ENCODE measurements at regions not wholly inside any gene's neighbourhood (a gene's known extent, or its start where the extent isn't known, plus 50 kb on each side); places are given as distances from the start of the nearest gene placed in this dataset.
"Not testable (repeated sequence)": the region's sequence is repeated elsewhere in the genome, so short reads cannot be mapped to it uniquely, and the experiment has no call there.

- Histone ChIP-seq H3K27me3 (ENCODE audit: control insufficient read depth, insufficient read depth, low read length, poor library complexity, severe bottlenecking) (peaks cover 7% of the 10 kb centered on the region), H3K9me3 (ENCODE audit: control insufficient read depth, low read length) (no peaks in the 10 kb centered on the region), H3K36me3 (ENCODE audit: control insufficient read depth, insufficient read depth, low read length) (no peaks in the 10 kb centered on the region), H3K4me3 (ENCODE audit: insufficient read depth, low read depth, low read length) (peak overlapping the region; percentile 82), H3K27ac (ENCODE audit: insufficient read depth, low read depth, low read length, poor library complexity, severe bottlenecking) (no peak overlapping the region), H3K4me1 (ENCODE audit: control insufficient read depth, insufficient read depth, low read length) (peaks cover 5% of the 10 kb centered on the region)
- 2% methylated on average over 95 to 97 of the region's 97 CpGs for WGBS, 2 experiments
Observed at GRCh38 chr7:149624419-149625339, 127.1 kb upstream of the ZNF746 start.

- Histone ChIP-seq H3K4me3 (ENCODE audit: insufficient read depth, low read depth, low read length) (peak overlapping the region; percentile 82), H3K27me3 (ENCODE audit: control insufficient read depth, insufficient read depth, low read length, poor library complexity, severe bottlenecking) (peaks cover 5% of the 10 kb centered on the region), H3K4me1 (ENCODE audit: control insufficient read depth, insufficient read depth, low read length) (peaks cover 5% of the 10 kb centered on the region), H3K36me3 (ENCODE audit: control insufficient read depth, insufficient read depth, low read length) (no peaks in the 10 kb centered on the region), H3K27ac (ENCODE audit: insufficient read depth, low read depth, low read length, poor library complexity, severe bottlenecking) (no peak overlapping the region), H3K9me3 (ENCODE audit: control insufficient read depth, low read length) (no peaks in the 10 kb centered on the region)
- WGBS, 2 experiments: 1% methylated on average over 28 of the region's 28 CpGs
Observed at GRCh38 chr7:149624006-149624405, 126.4 kb upstream of the ZNF746 start.

- not testable (repeated sequence) for H3K9me3 ChIP-seq (ENCODE audit: control insufficient read depth, low read length); H3K27ac ChIP-seq (ENCODE audit: insufficient read depth, low read depth, low read length, poor library complexity, severe bottlenecking); H3K4me1 ChIP-seq (ENCODE audit: control insufficient read depth, insufficient read depth, low read length); H3K27me3 ChIP-seq (ENCODE audit: control insufficient read depth, insufficient read depth, low read length, poor library complexity, severe bottlenecking); H3K36me3 ChIP-seq (ENCODE audit: control insufficient read depth, insufficient read depth, low read length)
- WGBS, 2 experiments: 63 to 66% methylated on average over 16 to 17 of the region's 19 CpGs
- H3K4me3 ChIP-seq (ENCODE audit: insufficient read depth, low read depth, low read length): peak overlapping the region; percentile 82
Observed at GRCh38 chr7:149623262-149623997, 125.8 kb upstream of the ZNF746 start.

GRCh38 chr7:149622444-149623210 lies 125.0 kb upstream of the ZNF746 start:
- Histone ChIP-seq H3K9me3 (ENCODE audit: control insufficient read depth, low read length) (no peaks in the 10 kb centered on the region), H3K27ac (ENCODE audit: insufficient read depth, low read depth, low read length, poor library complexity, severe bottlenecking) (no peak overlapping the region), H3K4me3 (ENCODE audit: insufficient read depth, low read depth, low read length) (no peak overlapping the region), H3K36me3 (ENCODE audit: control insufficient read depth, insufficient read depth, low read length) (peaks cover 5% of the 10 kb centered on the region), H3K4me1 (ENCODE audit: control insufficient read depth, insufficient read depth, low read length) (peaks cover 5% of the 10 kb centered on the region), H3K27me3 (ENCODE audit: control insufficient read depth, insufficient read depth, low read length, poor library complexity, severe bottlenecking) (peaks cover 4% of the 10 kb centered on the region)
- 87 to 91% methylated on average over 7 to 10 of the region's 10 CpGs for WGBS, 2 experiments

GRCh38 chr7:149621776-149622175 lies 124.2 kb upstream of the ZNF746 start:
- WGBS, 2 experiments: 97 to 98% methylated on average over 7 of the region's 7 CpGs
- Histone ChIP-seq H3K4me1 (ENCODE audit: control insufficient read depth, insufficient read depth, low read length) (peaks cover 5% of the 10 kb centered on the region), H3K4me3 (ENCODE audit: insufficient read depth, low read depth, low read length) (no peak overlapping the region), H3K9me3 (ENCODE audit: control insufficient read depth, low read length) (no peaks in the 10 kb centered on the region), H3K27ac (ENCODE audit: insufficient read depth, low read depth, low read length, poor library complexity, severe bottlenecking) (no peak overlapping the region), H3K27me3 (ENCODE audit: control insufficient read depth, insufficient read depth, low read length, poor library complexity, severe bottlenecking) (no peaks in the 10 kb centered on the region), H3K36me3 (ENCODE audit: control insufficient read depth, insufficient read depth, low read length) (peaks cover 5% of the 10 kb centered on the region)

GRCh38 chr7:149620961-149621360 lies 123.4 kb upstream of the ZNF746 start:
- WGBS, 2 experiments: 93 to 95% methylated on average over 14 of the region's 14 CpGs
- Histone ChIP-seq H3K27ac (ENCODE audit: insufficient read depth, low read depth, low read length, poor library complexity, severe bottlenecking) (no peak overlapping the region), H3K4me1 (ENCODE audit: control insufficient read depth, insufficient read depth, low read length) (peaks cover 5% of the 10 kb centered on the region), H3K36me3 (ENCODE audit: control insufficient read depth, insufficient read depth, low read length) (peaks cover 5% of the 10 kb centered on the region), H3K4me3 (ENCODE audit: insufficient read depth, low read depth, low read length) (no peak overlapping the region), H3K27me3 (ENCODE audit: control insufficient read depth, insufficient read depth, low read length, poor library complexity, severe bottlenecking) (no peaks in the 10 kb centered on the region), H3K9me3 (ENCODE audit: control insufficient read depth, low read length) (no peaks in the 10 kb centered on the region)

- Histone ChIP-seq H3K27me3 (ENCODE audit: control insufficient read depth, insufficient read depth, low read length, poor library complexity, severe bottlenecking) (no peaks in the 10 kb centered on the region), H3K36me3 (ENCODE audit: control insufficient read depth, insufficient read depth, low read length) (peaks cover 22% of the 10 kb centered on the region), H3K4me1 (ENCODE audit: control insufficient read depth, insufficient read depth, low read length) (no peaks in the 10 kb centered on the region), H3K27ac (ENCODE audit: insufficient read depth, low read depth, low read length, poor library complexity, severe bottlenecking) (no peak overlapping the region), H3K4me3 (ENCODE audit: insufficient read depth, low read depth, low read length) (no peak overlapping the region), H3K9me3 (ENCODE audit: control insufficient read depth, low read length) (no peaks in the 10 kb centered on the region)
- 96% methylated on average over 8 of the region's 8 CpGs for WGBS, 2 experiments
Observed at GRCh38 chr7:149616898-149617297, 119.3 kb upstream of the ZNF746 start.

- WGBS, 2 experiments: 90 to 91% methylated on average over 13 of the region's 13 CpGs
- peaks cover 30% of the 10 kb centered on the region for H3K36me3 ChIP-seq (ENCODE audit: control insufficient read depth, insufficient read depth, low read length)
Observed at GRCh38 chr7:149615690-149616270, 118.2 kb upstream of the ZNF746 start.

GRCh38 chr7:149610441-149611011 lies 112.9 kb upstream of the ZNF746 start:
- Histone ChIP-seq H3K9me3 (ENCODE audit: control insufficient read depth, low read length) (no peaks in the 10 kb centered on the region), H3K27me3 (ENCODE audit: control insufficient read depth, insufficient read depth, low read length, poor library complexity, severe bottlenecking) (no peaks in the 10 kb centered on the region), H3K4me3 (ENCODE audit: insufficient read depth, low read depth, low read length) (no peak overlapping the region), H3K4me1 (ENCODE audit: control insufficient read depth, insufficient read depth, low read length) (no peaks in the 10 kb centered on the region), H3K36me3 (ENCODE audit: control insufficient read depth, insufficient read depth, low read length) (peaks cover 31% of the 10 kb centered on the region), H3K27ac (ENCODE audit: insufficient read depth, low read depth, low read length, poor library complexity, severe bottlenecking) (no peak overlapping the region)
- WGBS, 2 experiments: 92 to 94% methylated on average over 3 to 4 of the region's 4 CpGs

More at GRCh38 chr7:149615690-149616270, 118.2 kb upstream of the ZNF746 start:
- Histone ChIP-seq H3K4me1 (ENCODE audit: control insufficient read depth, insufficient read depth, low read length) (no peaks in the 10 kb centered on the region), H3K4me3 (ENCODE audit: insufficient read depth, low read depth, low read length) (no peak overlapping the region), H3K27ac (ENCODE audit: insufficient read depth, low read depth, low read length, poor library complexity, severe bottlenecking) (no peak overlapping the region), H3K27me3 (ENCODE audit: control insufficient read depth, insufficient read depth, low read length, poor library complexity, severe bottlenecking) (no peaks in the 10 kb centered on the region), H3K9me3 (ENCODE audit: control insufficient read depth, low read length) (no peaks in the 10 kb centered on the region)
